CD14-positive monocyte (primary cell): ENCODE measurements at regions not wholly inside any gene's neighbourhood (a gene's known extent, or its start where the extent isn't known, plus 50 kb on each side); places are given as distances from the start of the nearest gene placed in this dataset.

Experiments used
- DNase-seq, 3 donors: peaks; one replicate each; pipeline ENCODE4 v3.0.0-alpha.2; 2011 to 2022
- H2AFZ ChIP-seq: 2 replicates; pipeline ENCODE4 v1.6.0; 2012; ENCODE audit warnings: mild to moderate bottlenecking, low read depth, low read length, inconsistent platforms; ENCODE audit not compliant: insufficient read depth, poor library complexity, severe bottlenecking
- H3K27ac ChIP-seq, 2 donors: 1 replicate in 1 of 2; 2 replicates in 1 of 2; pipeline ENCODE4 v1.5.1; 2012 to 2013; ENCODE audit warnings: low read length in 2 of 2, control low read depth in 1 of 2, inconsistent platforms in 1 of 2, low read depth in 1 of 2, mild to moderate bottlenecking in 1 of 2
- H3K27me3 ChIP-seq, 2 donors: one replicate each; pipeline versions ENCODE4 v1.6.0 to v1.6.1; 2011 to 2013; ENCODE audit warnings: low read length in 2 of 2; ENCODE audit not compliant: control insufficient read depth in 2 of 2, insufficient read depth in 2 of 2
- H3K36me3 ChIP-seq, 2 donors: replicated peaks in 1 of 2; 1 replicate in 1 of 2; 2 replicates in 1 of 2; pipeline versions ENCODE4 v1.5.1 to v1.6.1; 2012 to 2013; ENCODE audit warnings: low read length in 2 of 2, control low read depth in 1 of 2, inconsistent platforms in 1 of 2, mild to moderate bottlenecking in 1 of 2; ENCODE audit not compliant: insufficient read depth in 2 of 2, control insufficient read depth in 1 of 2
- H3K4me1 ChIP-seq, 2 donors: 1 replicate in 1 of 2; 2 replicates in 1 of 2; pipeline versions ENCODE4 v1.5.1 to v1.6.1; 2012 to 2013; ENCODE audit warnings: low read length in 2 of 2, control low read depth in 1 of 2, inconsistent platforms in 1 of 2, mild to moderate bottlenecking in 1 of 2, moderate library complexity in 1 of 2; ENCODE audit not compliant: insufficient read depth in 2 of 2, control insufficient read depth in 1 of 2
- H3K4me2 ChIP-seq: replicated peaks from 2 replicates; pipeline ENCODE3; 2012; ENCODE audit warnings: low read length, moderate library complexity, mild to moderate bottlenecking; ENCODE audit not compliant: poor library complexity, severe bottlenecking; ENCODE audit errors: extremely low read depth
- H3K4me3 ChIP-seq, 3 experiments: fragments of 200-600 bp in 1 of 3; sonication (generic) in 1 of 3; replicated peaks in 1 of 3; 1 replicate in 2 of 3; 2 replicates in 1 of 3; pipeline ENCODE4 v1.5.1; 2011 to 2013; ENCODE audit warnings: low read length in 3 of 3, mild to moderate bottlenecking in 3 of 3, control low read depth in 2 of 3, low read depth in 2 of 3, inconsistent platforms in 1 of 3, moderate library complexity in 1 of 3
- H3K79me2 ChIP-seq: 2 replicates; pipeline ENCODE4 v1.6.0; 2012; ENCODE audit warnings: mild to moderate bottlenecking, control low read depth, inconsistent platforms, low read length, moderate library complexity; ENCODE audit not compliant: insufficient read depth
- H3K9ac ChIP-seq: 2 replicates; pipeline ENCODE4 v1.6.0; 2017; ENCODE audit warnings: low read length, mild to moderate bottlenecking; ENCODE audit not compliant: insufficient read depth, poor library complexity, severe bottlenecking
- H3K9me3 ChIP-seq, 2 donors: replicated peaks in 1 of 2; 1 replicate in 1 of 2; 2 replicates in 1 of 2; pipeline versions ENCODE4 v1.5.1 to v1.6.1; 2012 to 2013; ENCODE audit warnings: low read length in 2 of 2, control low read depth in 1 of 2; ENCODE audit not compliant: control insufficient read depth in 1 of 2, insufficient read depth in 1 of 2
- H4K20me1 ChIP-seq: 2 replicates; pipeline ENCODE4 v1.6.0; 2012; ENCODE audit warnings: mild to moderate bottlenecking, low read length, control low read depth, moderate library complexity; ENCODE audit not compliant: insufficient read depth
- H3K27ac Mint-ChIP-seq, 7 donors: one replicate each; pipeline ENCODE4 v1.8.0; 2020; ENCODE audit warnings: mild to moderate bottlenecking in 7 of 7, mixed read lengths in 7 of 7, moderate library complexity in 6 of 7, inconsistent platforms in 2 of 7
- H3K27me3 Mint-ChIP-seq, 3 donors: one replicate each; pipeline ENCODE4 v1.8.0; 2021 to 2022; ENCODE audit warnings: low read depth in 3 of 3, mild to moderate bottlenecking in 3 of 3, mixed read lengths in 3 of 3, moderate library complexity in 3 of 3, inconsistent platforms in 1 of 3
- H3K36me3 Mint-ChIP-seq, 2 donors: one replicate each; pipeline ENCODE4 v1.8.0; 2020; ENCODE audit warnings: mixed read lengths in 2 of 2, inconsistent platforms in 1 of 2, mild to moderate bottlenecking in 1 of 2
- H3K4me1 Mint-ChIP-seq: one replicate; pipeline ENCODE4 v1.8.0; 2020; ENCODE audit warnings: mild to moderate bottlenecking, mixed read lengths
- H3K4me3 Mint-ChIP-seq, 2 donors: one replicate each; pipeline ENCODE4 v1.8.0; 2020; ENCODE audit warnings: mild to moderate bottlenecking in 2 of 2, mixed read lengths in 2 of 2, moderate library complexity in 1 of 2
- H3K9me3 Mint-ChIP-seq, 7 donors: one replicate each; pipeline ENCODE4 v1.8.0; 2020 to 2022; ENCODE audit warnings: mixed read lengths in 7 of 7, mild to moderate bottlenecking in 6 of 7, moderate library complexity in 6 of 7, inconsistent platforms in 2 of 7
- WGBS: methylation state at CpG from one replicate; pipeline ENCODE4 v1.1.5; 2013; ENCODE audit warnings: missing lambda C conversion rate; ENCODE audit not compliant: insufficient coverage; 5-methylcytosine and 5-hydroxymethylcytosine counted together
- intact Hi-C, 2 donors: fragments of 100-400 bp; cut with micrococcal nuclease; formaldehyde crosslinking; loops; one replicate each; pipeline versions ENCODE4 v1.15.0 to v1.15.1; 2023
- TF ChIP-seq, protein P1 (sequence below): fragments of 200-600 bp; IDR thresholded peaks from one replicate; pipeline ENCODE4 v1.8.0; 2022; ENCODE audit warnings: antibody characterized with exemption, mild to moderate bottlenecking

DNA sequence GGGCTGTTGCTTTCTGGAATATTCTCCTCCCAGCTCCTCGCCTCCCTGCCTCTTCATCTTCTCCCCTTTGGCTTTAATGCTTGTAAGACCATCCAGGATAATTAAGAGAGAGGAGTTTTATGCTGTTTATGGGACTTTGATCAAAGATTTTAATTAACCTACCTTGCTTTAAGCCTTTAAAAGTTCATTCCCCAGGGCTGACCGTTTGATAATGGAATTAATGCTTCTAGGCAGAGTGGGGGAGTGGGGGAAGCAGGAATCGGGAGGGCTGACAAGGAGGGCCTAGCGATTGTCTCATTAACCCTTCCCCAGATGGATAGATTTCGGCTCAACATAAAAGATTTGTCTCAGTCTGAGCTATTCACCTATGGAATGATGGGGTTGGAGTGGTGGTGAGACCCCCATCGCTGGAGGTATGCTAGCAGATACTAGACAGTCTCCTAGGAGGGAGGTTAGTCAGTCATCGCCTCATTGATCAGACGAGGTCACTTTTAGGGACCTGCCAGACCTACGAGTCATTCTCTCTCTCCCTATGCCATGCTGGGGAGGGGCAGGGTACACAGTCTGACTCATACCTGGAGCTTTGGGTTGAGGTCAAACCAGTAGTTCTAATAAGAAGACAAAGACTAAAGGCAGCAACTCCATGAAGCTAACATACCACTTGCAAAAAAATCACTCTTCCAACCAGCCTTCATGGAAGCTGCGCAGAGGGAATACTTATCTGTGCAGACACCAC lies 236.6 kb upstream of the NLRP1 start:
- H3K4me3 Mint-ChIP-seq, result no peak overlapping the region
- Histone ChIP-seq H3K36me3 (no peaks in the 10 kb centered on the region), H3K4me2 (no peak overlapping the region), H4K20me1 (no peaks in the 10 kb centered on the region), H3K4me1 (no peaks in the 10 kb centered on the region), H3K9ac (no peak overlapping the region), H3K27me3 (peaks cover 0 to 9% of the 10 kb centered on the region in 2 donors), H2AFZ (no peak overlapping the region), H3K4me3 (no peak overlapping the region), H3K79me2 (no peaks in the 10 kb centered on the region), H3K9me3 (peaks cover 0 to 2% of the 10 kb centered on the region in 2 donors), H3K27ac (no peak overlapping the region)
- TF ChIP-seq, protein P1, sequence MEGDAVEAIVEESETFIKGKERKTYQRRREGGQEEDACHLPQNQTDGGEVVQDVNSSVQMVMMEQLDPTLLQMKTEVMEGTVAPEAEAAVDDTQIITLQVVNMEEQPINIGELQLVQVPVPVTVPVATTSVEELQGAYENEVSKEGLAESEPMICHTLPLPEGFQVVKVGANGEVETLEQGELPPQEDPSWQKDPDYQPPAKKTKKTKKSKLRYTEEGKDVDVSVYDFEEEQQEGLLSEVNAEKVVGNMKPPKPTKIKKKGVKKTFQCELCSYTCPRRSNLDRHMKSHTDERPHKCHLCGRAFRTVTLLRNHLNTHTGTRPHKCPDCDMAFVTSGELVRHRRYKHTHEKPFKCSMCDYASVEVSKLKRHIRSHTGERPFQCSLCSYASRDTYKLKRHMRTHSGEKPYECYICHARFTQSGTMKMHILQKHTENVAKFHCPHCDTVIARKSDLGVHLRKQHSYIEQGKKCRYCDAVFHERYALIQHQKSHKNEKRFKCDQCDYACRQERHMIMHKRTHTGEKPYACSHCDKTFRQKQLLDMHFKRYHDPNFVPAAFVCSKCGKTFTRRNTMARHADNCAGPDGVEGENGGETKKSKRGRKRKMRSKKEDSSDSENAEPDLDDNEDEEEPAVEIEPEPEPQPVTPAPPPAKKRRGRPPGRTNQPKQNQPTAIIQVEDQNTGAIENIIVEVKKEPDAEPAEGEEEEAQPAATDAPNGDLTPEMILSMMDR, result no peak
- H3K27me3 Mint-ChIP-seq, result peaks cover 4 to 21% (median 8%) of the 10 kb centered on the region in 3 donors
- intact Hi-C loops, result no loop called here
- DNase-seq, result no peak
- H3K9me3 Mint-ChIP-seq, result peaks cover 0 to 7% (median 2%) of the 10 kb centered on the region in 7 donors
- no peaks in the 10 kb centered on the region for H3K36me3 Mint-ChIP-seq
- whole genome bisulfite sequencing, result no CpG with 5 or more reads among the region's 10 CpGs
- H3K4me1 Mint-ChIP-seq, result no peaks in the 10 kb centered on the region
- no peak overlapping the region for H3K27ac Mint-ChIP-seq

DNA sequence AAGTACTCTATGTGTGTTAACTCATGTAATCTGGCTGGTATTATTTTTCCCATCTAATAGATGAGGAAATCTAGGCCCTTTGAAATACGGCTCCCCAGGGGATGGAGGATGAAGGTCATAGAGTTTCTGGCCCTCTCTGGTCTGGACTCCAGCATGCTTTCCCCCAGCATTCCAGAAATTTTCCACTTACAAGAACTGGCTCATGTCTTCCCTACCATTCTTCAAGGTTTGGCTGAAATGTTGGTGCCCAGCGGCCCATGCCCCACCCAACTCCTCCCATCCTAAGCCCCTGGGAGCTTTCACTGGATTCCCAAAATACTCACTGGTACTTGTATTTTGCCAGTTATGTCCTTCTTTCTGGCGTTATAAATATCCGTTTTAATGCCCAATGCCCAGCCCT lies 237.5 kb upstream of the NLRP1 start:
- Histone ChIP-seq H3K4me2 (no peak overlapping the region), H2AFZ (no peak overlapping the region), H3K79me2 (no peaks in the 10 kb centered on the region), H3K4me1 (no peaks in the 10 kb centered on the region), H3K4me3 (no peak overlapping the region), H3K36me3 (no peaks in the 10 kb centered on the region), H3K27ac (no peak overlapping the region), H3K27me3 (peaks cover 0 to 9% of the 10 kb centered on the region in 2 donors), H3K9me3 (peaks cover 0 to 2% of the 10 kb centered on the region in 2 donors), H4K20me1 (no peaks in the 10 kb centered on the region), H3K9ac (no peak overlapping the region)
- peaks cover 0 to 9% (median 2%) of the 10 kb centered on the region in 7 donors for H3K9me3 Mint-ChIP-seq
- no peaks in the 10 kb centered on the region for H3K4me1 Mint-ChIP-seq
- no peak overlapping the region for H3K4me3 Mint-ChIP-seq
- H3K36me3 Mint-ChIP-seq, result no peaks in the 10 kb centered on the region
- WGBS, result 100% methylated on average over 1 of the region's 4 CpGs
- DNase-seq, result no peak
- H3K27me3 Mint-ChIP-seq, result peaks cover 4 to 16% (median 8%) of the 10 kb centered on the region in 3 donors
- H3K27ac Mint-ChIP-seq, result no peak overlapping the region
- TF ChIP-seq, protein P1, result no peak
- intact Hi-C loops, result no loop called here
